GM12865 (cell line): ENCODE measurements at regions not wholly inside any gene's neighbourhood (a gene's known extent, or its start where the extent isn't known, plus 50 kb on each side); places are given as distances from the start of the nearest gene placed in this dataset.
"Not testable (repeated sequence)": the region's sequence is repeated elsewhere in the genome, so short reads cannot be mapped to it uniquely, and the experiment has no call there.

Source experiments
- DNase-seq: peaks from one replicate; pipeline ENCODE4 v3.0.0; 2010; ENCODE audit warnings: low read depth
- H3K4me3 ChIP-seq: 2 replicates; pipeline ENCODE4 v1.5.1; 2011; ENCODE audit warnings: mild to moderate bottlenecking, low read depth, low read length, control low read depth
- CTCF ChIP-seq: IDR thresholded peaks from 2 replicates; pipeline ENCODE4 v1.5.1; 2011; ENCODE audit warnings: low read length, control low read depth, low read depth, inconsistent platforms; ENCODE audit not compliant: insufficient read depth; ENCODE audit errors: missing control alignments

- H3K4me3 ChIP-seq = no peak overlapping the region
- DNase-seq = no peak
- TF ChIP-seq CTCF = no peak
Observed at GRCh38 chr12:62191491-62192179, 68.6 kb upstream of the USP15 start.

GRCh38 chr12:62192180-62192902 lies 67.9 kb upstream of the USP15 start:
- no peak overlapping the region for H3K4me3 ChIP-seq
- peak; percentile 70 for DNase-seq
- TF ChIP-seq CTCF = peak; percentile 54

- DNase-seq = no peak
Observed at GRCh38 chr12:62192903-62193250, 67.3 kb upstream of the USP15 start.

GRCh38 chr12:62194031-62194430 lies 66.2 kb upstream of the USP15 start:
- H3K4me3 ChIP-seq = no peak overlapping the region
- no peak for TF ChIP-seq CTCF
- DNase-seq = no peak

More at GRCh38 chr12:62192903-62193250, 67.3 kb upstream of the USP15 start:
- no peak for TF ChIP-seq CTCF
- no peak overlapping the region for H3K4me3 ChIP-seq

- TF ChIP-seq CTCF = no peak
- H3K4me3 ChIP-seq = no peak overlapping the region
- DNase-seq = no peak
Observed at GRCh38 chr12:62194616-62195015, 65.6 kb upstream of the USP15 start.

GRCh38 chr12:62196146-62196545 lies 64.1 kb upstream of the USP15 start:
- TF ChIP-seq CTCF = no peak
- DNase-seq = no peak
- H3K4me3 ChIP-seq = no peak overlapping the region

- not testable (repeated sequence) for H3K4me3 ChIP-seq, DNase-seq
Observed at GRCh38 chr12:62202861-62203260, 57.3 kb upstream of the USP15 start.
